ENCODE measurements at regions not wholly inside any gene's neighbourhood (a gene's known extent, or its start where the extent isn't known, plus 50 kb on each side); places are given as distances from the start of the nearest gene placed in this dataset.

GRCh38 chr6:169960521-169960885 is 209.1 kb downstream of the ERMARD start:
- no peak for DNase-seq

- DNase-seq, result no peak
Measured at GRCh38 chr6:169960003-169960344, 208.6 kb downstream of the ERMARD start.

- peak; percentile 8 for DNase-seq
Measured at GRCh38 chr6:169959136-169960002, 207.9 kb downstream of the ERMARD start.

- no peak for DNase-seq
Measured at GRCh38 chr6:169958510-169958909, 207.1 kb downstream of the ERMARD start.

GRCh38 chr6:169957351-169957963 is 206.0 kb downstream of the ERMARD start:
- DNase-seq, result no peak

- no peak for DNase-seq
Measured at GRCh38 chr6:169956580-169956979, 205.2 kb downstream of the ERMARD start.

- no peak for DNase-seq
Measured at GRCh38 chr6:169955731-169956437, 204.5 kb downstream of the ERMARD start.

GRCh38 chr6:169954977-169955376 is 203.6 kb downstream of the ERMARD start:
- DNase-seq, result no peak

GRCh38 chr6:169953686-169954085 is 202.3 kb downstream of the ERMARD start:
- no peak for DNase-seq

GRCh38 chr6:169950558-169950957 is 199.1 kb downstream of the ERMARD start:
- peak; percentile 6 for DNase-seq

- no peak for DNase-seq
Measured at GRCh38 chr6:169949511-169950097, 198.2 kb downstream of the ERMARD start.

- DNase-seq, result no peak
Measured at GRCh38 chr6:169946971-169947370, 195.5 kb downstream of the ERMARD start.

GRCh38 chr6:169945117-169945516 is 193.7 kb downstream of the ERMARD start:
- DNase-seq, result no peak

GRCh38 chr6:169944415-169944814 is 193.0 kb downstream of the ERMARD start:
- DNase-seq, result no peak

- DNase-seq, result no peak
Measured at GRCh38 chr6:169944061-169944337, 192.6 kb downstream of the ERMARD start.

GRCh38 chr6:169943241-169944060 is 192.0 kb downstream of the ERMARD start:
- DNase-seq, result no peak

GRCh38 chr6:169942173-169942572 is 190.8 kb downstream of the ERMARD start:
- DNase-seq, result no peak

- DNase-seq, result no peak
Measured at GRCh38 chr6:169940481-169941271, 189.3 kb downstream of the ERMARD start.

GRCh38 chr6:169939554-169940164 is 188.2 kb downstream of the ERMARD start:
- no peak for DNase-seq

GRCh38 chr6:169938731-169939130 is 187.3 kb downstream of the ERMARD start:
- DNase-seq, result no peak

- DNase-seq, result no peak
Measured at GRCh38 chr6:169938262-169938701, 186.9 kb downstream of the ERMARD start.

Data from NCI-H748 treated with DMSO at 0.1 percent for 48 hours (cell line).